ENCODE measurements at regions not wholly inside any gene's neighbourhood (a gene's known extent, or its start where the extent isn't known, plus 50 kb on each side); places are given as distances from the start of the nearest gene placed in this dataset.

DNA sequence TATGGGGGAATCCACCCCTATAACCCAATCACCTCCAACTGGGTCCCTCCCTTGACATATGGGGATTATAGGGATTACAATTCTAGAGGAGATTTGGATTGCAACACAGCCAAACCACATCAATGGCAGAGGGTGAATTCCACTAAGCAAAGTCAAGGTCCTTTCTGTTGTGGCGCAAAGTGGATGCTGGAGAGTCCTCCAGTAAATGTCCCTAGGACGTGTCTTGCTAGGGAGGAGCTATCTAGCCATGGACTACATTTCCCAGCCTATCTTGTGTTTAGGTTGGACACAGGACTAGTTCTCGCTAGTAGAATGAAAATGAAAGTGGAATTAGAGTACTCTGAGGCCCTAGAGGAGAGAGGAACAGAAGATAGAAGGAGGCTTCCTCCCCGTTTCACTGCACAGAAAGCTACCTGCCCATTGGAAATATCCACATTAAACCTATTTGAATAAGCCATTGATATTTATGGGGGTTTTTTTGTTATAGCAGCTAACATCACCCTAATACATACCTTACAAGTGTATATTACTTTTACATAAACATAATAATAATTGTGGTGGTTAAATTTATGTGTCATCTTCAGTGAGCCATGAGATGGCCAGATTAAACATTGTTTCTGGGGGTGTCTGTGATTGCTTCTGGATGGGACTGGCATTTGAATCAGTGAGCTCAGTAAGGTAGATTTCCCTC is 56.7 kb upstream of the ERCC4 start:
- H3K4me3 ChIP-seq (ENCODE audit: low read depth, low read length): no peak overlapping the region
- in situ Hi-C loops (cut with HindIII; ENCODE audit: low sequenced_read_pairs): no loop called here
- no peak for DNase-seq (ENCODE audit: low read depth)
- TF ChIP-seq, protein P1, sequence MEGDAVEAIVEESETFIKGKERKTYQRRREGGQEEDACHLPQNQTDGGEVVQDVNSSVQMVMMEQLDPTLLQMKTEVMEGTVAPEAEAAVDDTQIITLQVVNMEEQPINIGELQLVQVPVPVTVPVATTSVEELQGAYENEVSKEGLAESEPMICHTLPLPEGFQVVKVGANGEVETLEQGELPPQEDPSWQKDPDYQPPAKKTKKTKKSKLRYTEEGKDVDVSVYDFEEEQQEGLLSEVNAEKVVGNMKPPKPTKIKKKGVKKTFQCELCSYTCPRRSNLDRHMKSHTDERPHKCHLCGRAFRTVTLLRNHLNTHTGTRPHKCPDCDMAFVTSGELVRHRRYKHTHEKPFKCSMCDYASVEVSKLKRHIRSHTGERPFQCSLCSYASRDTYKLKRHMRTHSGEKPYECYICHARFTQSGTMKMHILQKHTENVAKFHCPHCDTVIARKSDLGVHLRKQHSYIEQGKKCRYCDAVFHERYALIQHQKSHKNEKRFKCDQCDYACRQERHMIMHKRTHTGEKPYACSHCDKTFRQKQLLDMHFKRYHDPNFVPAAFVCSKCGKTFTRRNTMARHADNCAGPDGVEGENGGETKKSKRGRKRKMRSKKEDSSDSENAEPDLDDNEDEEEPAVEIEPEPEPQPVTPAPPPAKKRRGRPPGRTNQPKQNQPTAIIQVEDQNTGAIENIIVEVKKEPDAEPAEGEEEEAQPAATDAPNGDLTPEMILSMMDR (IDR thresholded peaks at IDR 0.05; ENCODE audit: low read depth, low read length, missing control alignments): no peak

DNA sequence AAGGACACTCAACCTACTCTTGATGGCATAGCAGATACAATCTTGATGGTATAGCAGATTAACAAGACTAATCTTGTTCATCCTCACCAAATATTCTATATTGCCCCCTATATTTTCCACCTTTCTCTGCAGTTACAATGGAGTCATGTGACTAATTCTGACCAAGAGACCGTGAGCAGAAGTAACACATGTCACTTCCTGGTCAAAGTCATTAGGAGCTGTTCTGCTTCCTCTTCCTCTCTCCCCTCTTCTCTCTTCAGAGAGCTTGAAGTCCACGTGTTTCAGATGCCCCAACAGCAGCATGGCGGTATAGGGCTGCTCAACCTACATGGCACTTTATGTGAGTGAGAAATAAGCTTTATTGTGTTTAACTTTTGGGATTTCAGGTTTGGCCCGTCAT is 55.3 kb upstream of the ERCC4 start:
- in situ Hi-C loops (cut with HindIII; ENCODE audit: low sequenced_read_pairs): no loop called here
- TF ChIP-seq, protein P1 (IDR thresholded peaks at IDR 0.05; ENCODE audit: low read depth, low read length, missing control alignments): no peak
- DNase-seq (ENCODE audit: low read depth): no peak
- no peak overlapping the region for H3K4me3 ChIP-seq (ENCODE audit: low read depth, low read length)

DNA sequence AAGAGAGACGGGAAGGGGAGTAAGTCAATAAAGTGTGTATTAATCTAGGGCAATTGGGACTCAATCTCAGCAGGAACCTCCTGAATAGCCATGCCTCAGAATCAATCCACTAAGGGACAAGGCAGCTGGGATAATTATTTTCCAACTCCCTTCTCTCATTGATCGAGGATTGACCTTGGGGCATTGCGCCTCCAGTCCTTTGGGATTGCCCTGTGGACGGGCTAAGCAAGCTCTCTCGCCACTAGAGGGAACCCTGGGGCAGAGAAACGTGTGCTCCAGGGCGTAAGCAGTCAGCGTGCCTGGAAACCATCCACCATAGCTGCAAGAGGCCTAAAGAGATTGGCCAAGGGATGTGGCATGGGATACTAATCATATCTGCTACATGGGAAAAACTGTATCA is 53.9 kb upstream of the ERCC4 start:
- in situ Hi-C loops (cut with HindIII; ENCODE audit: low sequenced_read_pairs): no loop called here

More for the DNA sequence above, 53.9 kb upstream of the ERCC4 start:
- DNase-seq (ENCODE audit: low read depth): peak; percentile 59
- no peak overlapping the region for H3K4me3 ChIP-seq (ENCODE audit: low read depth, low read length)
- TF ChIP-seq, protein P1 (IDR thresholded peaks at IDR 0.05; ENCODE audit: low read depth, low read length, missing control alignments): peak; percentile 86
